ENCODE measurements at regions not wholly inside any gene's neighbourhood (a gene's known extent, or its start where the extent isn't known, plus 50 kb on each side); places are given as distances from the start of the nearest gene placed in this dataset.

DNA sequence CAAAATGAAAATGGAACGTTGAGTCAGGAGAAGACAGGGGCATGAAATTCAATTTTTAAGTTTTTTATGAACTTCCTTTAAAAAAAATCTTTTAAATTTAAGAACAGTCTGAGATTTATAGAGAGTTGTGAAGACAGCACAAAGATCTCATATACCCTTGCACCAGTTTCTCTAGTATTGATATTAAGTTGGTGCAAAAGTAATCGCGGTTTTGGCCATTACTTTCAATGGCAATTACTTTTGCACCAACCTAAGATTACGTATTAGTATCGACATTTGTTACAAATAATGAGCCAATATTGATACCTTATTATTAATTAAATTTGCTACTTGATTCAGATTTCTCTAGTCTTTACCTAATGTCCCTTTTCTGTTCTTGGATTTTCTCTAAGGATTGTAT lies 684.4 kb upstream of the CDH8 start:
- H3K4me1 ChIP-seq (ENCODE audit: insufficient read depth, low read length) = no peaks in the 10 kb centered on the region
- H3K4me3 ChIP-seq (ENCODE audit: insufficient read depth, low read length) = no peak overlapping the region
- no peaks in the 10 kb centered on the region for H3K27me3 ChIP-seq (ENCODE audit: insufficient read depth, low read length)
- no peak overlapping the region for H3K27ac ChIP-seq (ENCODE audit: low read depth, low read length)
- H3K9me3 ChIP-seq (ENCODE audit: low read depth, low read length) = no peaks in the 10 kb centered on the region
- no peak overlapping the region for H2AFZ ChIP-seq (ENCODE audit: low read length)
- H3K4me2 ChIP-seq (ENCODE audit: insufficient read depth, low read length) = no peak overlapping the region
- DNase-seq (ENCODE audit: insufficient read length, low spot score, missing footprints) = no peak
- TF ChIP-seq, protein P1, sequence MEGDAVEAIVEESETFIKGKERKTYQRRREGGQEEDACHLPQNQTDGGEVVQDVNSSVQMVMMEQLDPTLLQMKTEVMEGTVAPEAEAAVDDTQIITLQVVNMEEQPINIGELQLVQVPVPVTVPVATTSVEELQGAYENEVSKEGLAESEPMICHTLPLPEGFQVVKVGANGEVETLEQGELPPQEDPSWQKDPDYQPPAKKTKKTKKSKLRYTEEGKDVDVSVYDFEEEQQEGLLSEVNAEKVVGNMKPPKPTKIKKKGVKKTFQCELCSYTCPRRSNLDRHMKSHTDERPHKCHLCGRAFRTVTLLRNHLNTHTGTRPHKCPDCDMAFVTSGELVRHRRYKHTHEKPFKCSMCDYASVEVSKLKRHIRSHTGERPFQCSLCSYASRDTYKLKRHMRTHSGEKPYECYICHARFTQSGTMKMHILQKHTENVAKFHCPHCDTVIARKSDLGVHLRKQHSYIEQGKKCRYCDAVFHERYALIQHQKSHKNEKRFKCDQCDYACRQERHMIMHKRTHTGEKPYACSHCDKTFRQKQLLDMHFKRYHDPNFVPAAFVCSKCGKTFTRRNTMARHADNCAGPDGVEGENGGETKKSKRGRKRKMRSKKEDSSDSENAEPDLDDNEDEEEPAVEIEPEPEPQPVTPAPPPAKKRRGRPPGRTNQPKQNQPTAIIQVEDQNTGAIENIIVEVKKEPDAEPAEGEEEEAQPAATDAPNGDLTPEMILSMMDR (IDR thresholded peaks at IDR 0.05; ENCODE audit: extremely low read depth, low read depth, low read length) = no peak
- no peaks in the 10 kb centered on the region for H4K20me1 ChIP-seq (ENCODE audit: insufficient read depth, low read length)
- no peaks in the 10 kb centered on the region for H3K79me2 ChIP-seq (ENCODE audit: insufficient read depth, low read length)
- H3K36me3 ChIP-seq (ENCODE audit: insufficient read depth, low read length) = no peaks in the 10 kb centered on the region

DNA sequence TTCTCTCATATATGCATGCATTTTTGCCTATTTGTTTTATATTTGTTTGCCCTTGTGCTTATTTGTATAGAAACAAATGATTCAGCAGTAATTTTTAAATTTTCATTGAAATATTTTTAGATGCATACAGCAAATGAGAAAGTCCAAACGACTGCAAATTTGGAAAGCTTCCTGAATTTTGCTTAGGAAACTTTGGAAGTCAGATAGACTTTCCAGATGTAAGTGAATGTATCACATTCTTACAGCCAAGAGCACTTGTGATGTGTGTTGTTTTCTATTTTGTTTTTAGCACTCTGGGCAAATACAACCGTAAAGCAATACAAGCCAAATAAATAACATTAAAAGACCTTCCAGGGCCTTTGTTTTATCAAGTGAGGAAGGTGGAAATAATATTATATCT lies 680.8 kb upstream of the CDH8 start:
- no peak for DNase-seq (ENCODE audit: insufficient read length, low spot score, missing footprints)
- no peak overlapping the region for H3K4me2 ChIP-seq (ENCODE audit: insufficient read depth, low read length)
- no peaks in the 10 kb centered on the region for H3K36me3 ChIP-seq (ENCODE audit: insufficient read depth, low read length)
- H3K9me3 ChIP-seq (ENCODE audit: low read depth, low read length) = no peaks in the 10 kb centered on the region
- no peaks in the 10 kb centered on the region for H3K79me2 ChIP-seq (ENCODE audit: insufficient read depth, low read length)
- H3K4me1 ChIP-seq (ENCODE audit: insufficient read depth, low read length) = no peaks in the 10 kb centered on the region
- H4K20me1 ChIP-seq (ENCODE audit: insufficient read depth, low read length) = no peaks in the 10 kb centered on the region
- TF ChIP-seq, protein P1 (IDR thresholded peaks at IDR 0.05; ENCODE audit: extremely low read depth, low read depth, low read length) = no peak
- no peak overlapping the region for H2AFZ ChIP-seq (ENCODE audit: low read length)
- no peak overlapping the region for H3K4me3 ChIP-seq (ENCODE audit: insufficient read depth, low read length)
- H3K27me3 ChIP-seq (ENCODE audit: insufficient read depth, low read length) = no peaks in the 10 kb centered on the region
- H3K27ac ChIP-seq (ENCODE audit: low read depth, low read length) = no peak overlapping the region

DNA sequence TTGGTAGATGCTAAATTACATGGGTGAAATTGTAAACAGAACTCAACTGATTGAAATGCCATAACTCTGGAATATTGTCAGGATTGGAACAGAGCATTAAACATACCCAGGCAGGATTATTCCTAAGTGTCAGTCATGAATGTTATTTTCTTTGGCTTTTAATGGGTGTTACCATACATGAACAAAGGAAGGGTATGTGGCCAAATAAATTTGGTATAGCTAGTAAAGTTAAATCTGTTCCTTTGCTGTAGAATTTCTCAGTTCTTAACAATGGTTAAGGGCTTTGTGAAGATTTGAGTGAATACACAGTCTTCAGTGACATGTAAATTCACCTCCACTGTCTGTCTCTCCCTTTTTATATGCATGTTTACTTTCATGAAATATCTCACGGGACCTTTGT lies 679.5 kb upstream of the CDH8 start:
- no peaks in the 10 kb centered on the region for H3K4me1 ChIP-seq (ENCODE audit: insufficient read depth, low read length)
- TF ChIP-seq, protein P1 (IDR thresholded peaks at IDR 0.05; ENCODE audit: extremely low read depth, low read depth, low read length) = no peak
- H3K27me3 ChIP-seq (ENCODE audit: insufficient read depth, low read length) = no peaks in the 10 kb centered on the region
- no peaks in the 10 kb centered on the region for H3K36me3 ChIP-seq (ENCODE audit: insufficient read depth, low read length)
- H3K4me2 ChIP-seq (ENCODE audit: insufficient read depth, low read length) = no peak overlapping the region
- H3K79me2 ChIP-seq (ENCODE audit: insufficient read depth, low read length) = no peaks in the 10 kb centered on the region
- H2AFZ ChIP-seq (ENCODE audit: low read length) = no peak overlapping the region
- H3K4me3 ChIP-seq (ENCODE audit: insufficient read depth, low read length) = no peak overlapping the region
- H3K9me3 ChIP-seq (ENCODE audit: low read depth, low read length) = peaks cover 1% of the 10 kb centered on the region
- H4K20me1 ChIP-seq (ENCODE audit: insufficient read depth, low read length) = no peaks in the 10 kb centered on the region
- DNase-seq (ENCODE audit: insufficient read length, low spot score, missing footprints) = no peak
- H3K27ac ChIP-seq (ENCODE audit: low read depth, low read length) = no peak overlapping the region

DNA sequence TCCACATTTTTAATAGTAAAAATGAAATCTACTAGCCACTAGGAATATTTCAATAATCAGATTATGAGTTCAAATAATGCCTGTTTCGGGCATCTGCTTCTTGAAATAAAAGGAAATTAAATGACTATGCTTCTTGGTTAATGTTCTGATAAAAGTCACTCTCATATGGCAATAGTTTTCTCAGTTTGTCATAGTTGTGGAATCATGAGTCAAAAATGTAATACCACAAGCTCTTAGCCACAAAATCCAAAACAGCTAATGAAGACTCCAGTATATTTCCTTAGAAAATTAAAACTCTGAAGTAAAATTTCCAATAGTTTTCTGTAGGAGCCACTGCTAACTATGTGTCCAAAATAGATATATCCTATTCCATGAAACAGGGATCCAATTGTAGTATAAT lies 676.3 kb upstream of the CDH8 start:
- Histone ChIP-seq H3K36me3 (ENCODE audit: insufficient read depth, low read length) (no peaks in the 10 kb centered on the region), H3K9me3 (ENCODE audit: low read depth, low read length) (peaks cover 1% of the 10 kb centered on the region), H3K27ac (ENCODE audit: low read depth, low read length) (no peak overlapping the region), H3K4me3 (ENCODE audit: insufficient read depth, low read length) (no peak overlapping the region), H3K27me3 (ENCODE audit: insufficient read depth, low read length) (no peaks in the 10 kb centered on the region), H3K4me2 (ENCODE audit: insufficient read depth, low read length) (no peak overlapping the region), H3K79me2 (ENCODE audit: insufficient read depth, low read length) (no peaks in the 10 kb centered on the region), H4K20me1 (ENCODE audit: insufficient read depth, low read length) (no peaks in the 10 kb centered on the region), H2AFZ (ENCODE audit: low read length) (no peak overlapping the region), H3K4me1 (ENCODE audit: insufficient read depth, low read length) (no peaks in the 10 kb centered on the region)
- TF ChIP-seq, protein P1 (IDR thresholded peaks at IDR 0.05; ENCODE audit: extremely low read depth, low read depth, low read length) = no peak
- no peak for DNase-seq (ENCODE audit: insufficient read length, low spot score, missing footprints)

Data from osteoblast (primary cell).